NCI-H187 (cell line): ENCODE measurements at regions not wholly inside any gene's neighbourhood (a gene's known extent, or its start where the extent isn't known, plus 50 kb on each side); places are given as distances from the start of the nearest gene placed in this dataset.

Experiments
- DNase-seq, 2 experiments: peaks; one replicate each; lab custom pipeline; 2025; lab: John Stamatoyannopoulos, UW

- no peak for DNase-seq
Observed at GRCh38 chr10:63744060-63744941, 223.1 kb downstream of the REEP3 start.

- no peak for DNase-seq
Observed at GRCh38 chr10:63749915-63750314, 228.7 kb downstream of the REEP3 start.

DNA sequence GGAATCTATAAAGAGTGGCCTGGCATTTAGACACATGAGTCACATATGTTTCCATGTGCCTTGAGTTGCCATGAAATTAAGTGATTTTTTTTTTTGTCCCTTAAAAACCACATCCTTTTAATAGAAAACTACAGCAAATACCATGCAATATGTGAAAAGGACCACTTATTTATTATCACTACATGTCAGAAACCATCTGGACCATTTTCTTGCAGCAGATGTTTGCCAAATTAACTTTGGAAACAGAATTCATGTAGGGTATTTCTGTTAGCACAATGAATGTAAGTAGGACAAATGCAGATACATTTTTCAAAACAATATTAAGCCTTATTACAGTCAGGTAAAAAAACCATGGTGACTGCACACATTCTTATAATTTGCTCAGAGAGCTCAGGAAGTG, 230.6 kb downstream of the REEP3 start:
- no peak for DNase-seq

DNA sequence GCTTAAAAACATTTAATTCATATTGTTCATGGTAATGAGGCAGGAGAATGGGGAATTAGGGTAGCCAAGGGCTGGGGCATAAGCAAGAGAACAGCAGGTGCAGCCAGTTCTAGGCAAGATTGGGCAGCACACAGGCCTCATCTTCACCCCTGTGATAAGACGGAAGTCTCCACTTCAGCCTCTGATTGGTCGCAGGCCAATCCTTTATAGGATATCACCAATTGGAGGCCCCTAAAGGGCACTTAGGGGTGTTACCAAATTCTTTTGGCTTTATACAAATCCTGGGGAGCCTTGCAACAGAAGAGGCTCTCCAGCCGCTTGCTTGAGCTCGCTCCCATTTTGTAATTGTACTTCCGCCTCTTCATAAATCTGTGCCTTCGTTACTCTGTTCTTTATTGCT, 231.1 kb downstream of the REEP3 start:
- DNase-seq: no peak

GRCh38 chr10:63753808-63754207, 232.6 kb downstream of the REEP3 start:
- DNase-seq: no peak

DNA sequence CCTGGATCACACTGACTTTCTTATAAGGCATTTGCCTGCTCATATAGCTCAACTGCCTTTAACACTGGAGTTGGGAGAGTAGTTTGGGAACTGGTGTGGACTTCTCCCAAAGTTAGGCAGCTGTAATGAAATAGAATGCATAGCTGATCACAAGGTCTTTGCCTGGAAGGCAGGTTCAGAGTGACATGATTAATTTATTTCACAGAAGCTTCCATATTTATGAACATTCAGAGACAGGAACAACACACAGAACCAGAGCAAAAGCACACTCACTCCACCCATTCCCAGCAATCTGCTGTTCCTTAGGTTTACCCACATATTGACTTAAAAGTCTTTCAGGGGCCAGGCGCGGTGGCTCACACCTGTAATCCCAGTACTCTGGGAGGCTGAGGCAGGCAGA, 234.2 kb downstream of the REEP3 start:
- DNase-seq: no peak

GRCh38 chr10:63757067-63757466, 235.9 kb downstream of the REEP3 start:
- no peak for DNase-seq

GRCh38 chr10:63758080-63758479, 236.9 kb downstream of the REEP3 start:
- DNase-seq: no peak

- no peak for DNase-seq
Observed at GRCh38 chr10:63759335-63759734, 238.1 kb downstream of the REEP3 start.

DNA sequence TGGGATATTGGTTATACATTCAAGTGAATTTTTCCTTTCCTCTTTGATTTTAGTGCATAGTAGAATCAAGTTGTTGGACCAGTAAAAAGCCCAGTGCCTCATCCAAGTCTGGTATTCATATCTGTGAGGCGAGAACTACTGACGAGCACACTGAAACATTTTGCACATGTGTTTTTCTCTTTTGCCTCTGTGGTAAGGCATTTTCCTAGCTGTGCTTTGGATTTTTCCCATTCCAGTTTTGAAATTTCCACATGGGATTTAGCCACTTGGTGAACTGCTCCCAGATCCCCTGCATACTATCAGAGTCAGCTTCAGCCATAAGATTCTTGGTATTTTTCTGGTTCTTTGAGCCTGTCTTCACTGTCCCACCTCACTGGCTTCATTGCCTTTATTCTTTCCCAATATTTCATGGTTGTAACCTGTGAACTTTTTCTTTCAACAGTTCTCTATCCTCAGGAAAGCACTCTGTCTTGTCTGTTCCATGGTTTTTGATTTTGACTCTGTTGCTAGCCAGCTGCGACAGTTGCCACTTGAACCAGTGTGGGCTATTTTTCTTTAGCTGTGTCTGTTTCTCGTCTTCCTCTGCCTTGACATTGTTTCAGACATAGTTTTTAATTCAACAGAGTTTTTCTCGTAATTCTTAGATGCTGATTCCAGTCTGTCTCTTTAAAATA, 239.0 kb downstream of the REEP3 start:
- no peak for DNase-seq

DNA sequence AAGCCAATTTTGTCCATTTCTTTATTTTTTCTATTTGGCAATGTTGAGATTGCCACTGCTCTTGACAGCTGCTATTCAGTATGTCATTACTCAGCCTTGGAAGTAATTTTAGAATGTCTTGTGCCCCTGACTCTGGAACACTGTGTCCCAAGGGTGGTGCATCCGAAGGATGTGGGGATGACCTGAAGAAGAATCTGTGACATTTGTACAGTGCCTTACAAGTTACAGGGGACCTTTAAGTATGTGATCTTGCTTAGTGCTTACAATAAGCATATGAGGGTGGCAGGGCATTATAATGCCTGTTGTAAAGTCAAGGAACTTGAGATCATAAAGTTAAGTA, 239.5 kb downstream of the REEP3 start:
- DNase-seq: no peak

DNA sequence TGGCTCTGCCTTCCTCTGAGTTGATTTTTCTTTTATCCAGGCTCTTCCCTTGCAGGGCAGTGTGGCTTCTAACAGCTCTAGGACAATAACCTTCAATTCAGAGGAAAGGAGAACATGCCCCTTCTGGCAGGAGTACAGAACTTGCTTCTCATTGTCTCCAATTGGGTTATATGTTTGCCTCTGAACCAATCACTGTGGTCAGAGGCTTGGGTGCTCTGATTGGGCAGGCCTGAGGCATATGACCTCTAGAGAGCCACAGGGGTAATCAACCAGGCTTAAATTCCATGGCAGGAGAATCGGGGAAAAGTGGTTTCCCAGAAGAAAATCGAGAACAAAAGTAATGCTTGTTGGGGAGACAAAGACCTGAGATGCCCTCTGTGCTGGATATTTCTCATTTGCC, 240.0 kb downstream of the REEP3 start:
- DNase-seq: no peak

DNA sequence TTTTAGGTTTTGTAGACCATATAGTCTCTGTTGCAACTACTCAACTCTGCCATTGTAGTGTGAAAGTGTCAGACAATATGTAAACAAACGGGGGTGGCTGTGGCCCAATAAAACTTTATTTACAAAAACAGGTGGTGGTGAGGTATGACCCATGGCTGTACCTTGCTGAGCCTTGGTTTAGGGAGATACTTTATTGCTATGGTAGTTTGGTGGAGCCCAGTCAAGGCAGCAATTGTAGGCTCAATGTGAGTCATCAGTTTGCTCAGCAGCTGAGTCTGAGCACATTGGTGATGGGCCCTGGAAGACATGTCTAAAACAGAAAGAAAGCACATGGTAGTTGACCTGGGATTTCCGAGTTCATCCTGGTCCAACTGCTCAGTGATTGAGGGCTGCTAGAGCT, 242.5 kb downstream of the REEP3 start:
- no peak for DNase-seq

DNA sequence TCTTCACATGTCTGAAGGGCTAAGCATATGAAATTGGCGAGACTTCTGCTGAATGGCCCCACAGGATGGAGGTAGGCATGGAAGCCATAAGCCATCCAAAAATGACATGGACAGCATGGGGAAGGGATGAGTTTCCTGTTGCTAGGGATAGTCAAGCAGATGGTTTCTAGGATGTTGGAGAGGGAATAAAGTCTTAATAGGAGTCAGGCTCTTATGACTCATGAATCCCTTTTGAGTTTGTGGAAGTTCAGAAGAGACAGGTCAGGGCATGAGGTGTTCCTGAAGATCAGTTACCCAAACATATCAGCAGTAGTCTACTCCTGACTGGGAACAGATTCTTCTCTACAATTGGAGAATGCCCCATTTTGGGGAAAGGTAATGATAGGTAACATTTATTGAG, 243.9 kb downstream of the REEP3 start:
- DNase-seq: no peak

DNA sequence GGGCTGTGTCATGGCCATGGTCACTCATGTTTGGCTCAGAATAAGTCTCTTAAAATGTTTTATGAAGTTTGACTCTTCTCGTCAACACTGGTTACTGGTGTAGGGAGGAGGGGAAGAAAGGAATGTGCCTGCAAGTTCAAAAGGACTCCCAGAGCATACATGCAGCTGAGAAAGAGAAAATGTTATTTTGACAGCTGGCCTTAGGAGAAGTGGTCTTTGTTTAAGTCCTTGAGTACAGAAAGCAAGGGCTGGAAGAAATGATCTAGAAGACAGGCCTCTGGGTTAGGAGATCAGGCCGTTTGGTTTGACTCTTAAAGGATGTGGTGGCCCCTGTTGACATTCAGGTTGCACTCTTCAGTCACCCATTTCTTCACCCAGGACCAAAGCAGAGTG, 245.5 kb downstream of the REEP3 start:
- no peak for DNase-seq

DNA sequence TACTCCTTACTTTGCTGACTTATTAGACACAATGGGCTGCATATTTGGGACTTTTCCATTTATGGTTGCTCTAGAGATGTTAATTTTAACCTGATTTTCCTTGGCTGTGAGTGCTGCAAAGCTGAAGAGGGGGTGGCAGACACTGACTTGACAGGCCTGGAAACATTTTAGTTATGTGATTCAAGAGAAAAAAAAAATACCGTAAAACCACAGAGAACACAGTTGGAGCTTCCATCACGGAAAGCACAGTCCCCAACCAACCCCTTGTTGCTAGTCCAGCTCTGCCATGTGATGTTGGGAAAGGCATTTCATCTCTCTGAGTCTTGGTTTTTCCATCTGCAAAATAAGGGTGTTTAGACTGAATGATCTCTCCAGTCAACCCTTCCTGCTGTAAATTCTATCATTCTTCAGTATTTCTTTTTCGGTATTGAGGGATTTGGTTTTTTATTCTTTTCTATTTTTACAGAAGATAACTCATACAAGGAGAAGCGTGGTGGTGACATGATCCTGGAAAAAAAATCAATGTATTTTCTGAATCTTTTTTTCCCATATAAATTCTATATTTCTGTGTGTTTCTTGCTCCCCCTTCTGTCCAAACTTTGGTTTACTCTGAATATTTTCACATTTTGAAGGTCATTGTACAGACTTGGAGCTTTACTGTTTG, 246.1 kb downstream of the REEP3 start:
- no peak for DNase-seq

DNA sequence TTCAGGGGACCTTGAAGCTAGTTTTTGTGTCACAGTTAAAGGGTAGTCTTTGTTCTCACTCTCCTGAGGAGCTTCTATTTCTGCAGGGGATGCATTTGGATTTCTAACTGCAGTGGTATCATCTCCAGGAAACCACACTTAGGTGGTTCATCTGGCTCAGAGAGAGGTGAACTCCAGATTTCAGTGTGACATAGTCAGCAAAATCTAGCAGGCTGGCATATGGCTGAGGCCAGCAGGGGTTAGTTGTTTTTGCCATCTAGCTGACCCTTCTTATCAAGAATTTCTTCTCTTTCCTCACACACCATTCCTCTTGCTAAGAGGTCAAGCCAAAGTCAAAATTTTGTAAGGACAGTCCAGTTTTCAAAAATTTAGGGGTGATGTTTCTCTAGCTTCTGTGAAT, 248.2 kb downstream of the REEP3 start:
- no peak for DNase-seq

- no peak for DNase-seq
Observed at GRCh38 chr10:63770523-63770922, 249.3 kb downstream of the REEP3 start.

GRCh38 chr10:63772491-63772890, 251.3 kb downstream of the REEP3 start:
- no peak for DNase-seq

DNA sequence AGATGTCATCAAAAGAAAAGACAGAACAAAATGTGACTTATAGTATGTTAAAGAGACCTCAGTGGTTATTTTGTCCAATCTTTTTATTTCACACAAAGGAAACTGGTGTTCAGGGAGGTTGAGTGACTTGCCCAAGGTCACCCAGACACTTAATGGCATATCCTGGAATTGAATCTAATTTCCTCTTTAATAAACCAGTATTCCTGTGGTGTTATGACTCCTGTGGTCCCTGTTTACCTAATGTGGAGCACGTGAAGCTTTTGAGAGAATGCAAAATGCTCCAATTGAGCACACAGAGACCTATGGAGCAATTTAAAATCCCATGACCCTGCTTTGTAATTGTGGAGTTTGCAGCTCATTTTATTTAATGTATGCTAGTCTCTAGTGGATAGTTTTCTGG, 251.9 kb downstream of the REEP3 start:
- no peak for DNase-seq

GRCh38 chr10:63773962-63774361, 252.8 kb downstream of the REEP3 start:
- no peak for DNase-seq

GRCh38 chr10:63780101-63780500, 258.9 kb downstream of the REEP3 start:
- no peak for DNase-seq

DNA sequence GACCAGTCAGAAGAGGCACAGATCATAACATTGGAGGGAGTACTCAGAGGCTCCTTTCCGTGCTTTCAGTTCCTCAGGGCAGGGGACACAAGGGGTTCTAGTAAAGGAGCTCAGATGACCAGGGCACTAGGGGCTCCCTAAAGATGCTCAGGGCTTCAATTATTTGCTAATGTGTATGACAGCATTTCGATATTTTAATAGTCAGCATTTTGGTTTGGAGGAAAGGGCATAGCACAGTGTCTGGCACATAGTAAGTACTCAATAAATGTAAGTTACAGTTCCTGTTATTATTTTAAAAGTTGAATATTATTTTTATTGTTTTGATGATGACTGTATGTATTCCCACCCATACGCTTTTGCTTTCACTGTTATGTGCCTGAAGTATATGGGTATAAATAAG, 260.0 kb downstream of the REEP3 start:
- no peak for DNase-seq
